HG02571 (cell line): ENCODE measurements at regions not wholly inside any gene's neighbourhood (a gene's known extent, or its start where the extent isn't known, plus 50 kb on each side); places are given as distances from the start of the nearest gene placed in this dataset.

Experiments
- ATAC-seq: cut with Tn5 transposase; IDR thresholded peaks from one replicate; pipeline ENCODE4 v1.9.1; 2021; ENCODE audit warnings: mild to moderate bottlenecking, moderate library complexity; ENCODE audit not compliant: unreplicated experiment

- no peak for ATAC-seq
Observed at GRCh38 chr5:86971034-86971571, 296.6 kb upstream of the RASA1 start.

- no peak for ATAC-seq
Observed at GRCh38 chr5:86974955-86975354, 292.7 kb upstream of the RASA1 start.

DNA sequence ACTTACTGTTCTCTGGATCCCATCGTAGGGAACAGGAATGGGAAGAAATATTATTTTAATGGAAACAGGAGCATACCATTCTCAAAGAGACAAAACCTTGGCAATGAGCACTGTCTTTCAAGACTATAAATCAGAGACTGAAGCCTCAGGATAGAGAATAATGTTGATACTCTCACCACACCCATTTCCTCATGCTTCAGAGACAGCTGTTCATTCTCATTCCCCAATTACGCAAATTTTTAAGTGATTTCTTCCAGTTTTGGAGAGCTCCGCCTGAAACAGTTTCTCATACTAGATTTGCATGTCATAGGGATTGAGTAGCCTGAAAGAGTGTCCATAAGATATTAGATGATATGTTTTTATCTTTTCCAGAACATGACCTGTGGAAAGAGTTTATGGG, 290.5 kb upstream of the RASA1 start:
- ATAC-seq, result no peak

DNA sequence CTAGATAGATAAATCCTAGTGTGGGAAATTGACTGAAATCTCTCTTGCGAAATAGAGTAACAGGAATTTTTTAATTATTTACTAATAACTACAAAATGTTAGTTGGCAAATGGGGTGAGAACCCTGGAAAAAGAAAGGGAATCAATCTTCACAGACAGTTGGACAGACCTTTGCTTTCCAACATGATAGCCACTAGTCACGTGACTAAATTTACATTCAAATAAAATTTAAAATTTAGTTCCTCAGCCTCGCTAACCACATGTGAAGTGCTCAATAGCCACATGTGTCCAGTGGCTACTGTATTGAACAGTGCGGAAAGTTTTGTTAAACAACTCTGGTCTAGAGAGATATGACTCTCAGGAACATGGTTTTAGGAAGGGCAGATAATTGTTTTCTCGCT, 289.9 kb upstream of the RASA1 start:
- no peak for ATAC-seq

- ATAC-seq, result no peak
Observed at GRCh38 chr5:86979811-86980411, 287.8 kb upstream of the RASA1 start.

DNA sequence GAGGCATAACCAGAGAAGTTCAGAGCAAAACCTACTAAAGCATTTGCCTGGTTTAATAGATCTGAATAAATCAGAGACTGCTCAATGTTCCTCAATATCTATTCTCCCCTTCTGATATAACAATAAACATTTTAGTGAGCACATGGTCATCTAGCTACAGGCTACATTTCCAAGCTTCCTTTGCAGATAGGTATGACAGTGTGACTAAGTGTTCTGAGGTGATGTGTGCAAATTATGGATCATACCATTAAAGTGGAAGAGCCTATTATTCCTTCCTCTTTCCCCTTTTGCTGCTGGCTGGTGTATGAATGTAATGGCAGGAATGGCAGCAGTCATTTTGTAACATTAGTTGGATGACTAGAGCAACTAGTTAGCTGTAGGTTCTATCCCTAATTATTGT, 285.8 kb upstream of the RASA1 start:
- no peak for ATAC-seq

DNA sequence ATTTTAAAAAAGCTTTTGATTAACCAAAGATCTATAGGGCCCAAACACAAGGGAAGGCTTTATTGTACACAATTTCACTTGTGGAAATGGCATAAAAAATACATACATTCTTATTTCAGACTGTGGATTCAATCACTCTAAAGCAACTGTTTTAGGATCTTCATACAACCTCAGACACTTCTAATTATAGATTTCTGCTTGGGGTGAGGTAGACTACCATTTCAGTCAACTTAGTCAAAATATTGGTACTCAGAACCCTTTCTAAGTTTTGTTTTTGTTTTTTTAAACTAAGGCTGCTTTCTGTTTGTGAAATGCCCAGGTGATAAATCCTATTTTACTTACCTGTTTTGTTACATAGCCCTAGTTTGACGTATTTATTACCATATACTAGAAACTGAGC, 284.5 kb upstream of the RASA1 start:
- no peak for ATAC-seq

- no peak for ATAC-seq
Observed at GRCh38 chr5:86986837-86987236, 280.8 kb upstream of the RASA1 start.

GRCh38 chr5:86997516-86997915, 270.2 kb upstream of the RASA1 start:
- no peak for ATAC-seq

- ATAC-seq, result no peak
Observed at GRCh38 chr5:86999951-87000350, 267.7 kb upstream of the RASA1 start.

GRCh38 chr5:87002485-87002884, 265.2 kb upstream of the RASA1 start:
- ATAC-seq, result no peak

DNA sequence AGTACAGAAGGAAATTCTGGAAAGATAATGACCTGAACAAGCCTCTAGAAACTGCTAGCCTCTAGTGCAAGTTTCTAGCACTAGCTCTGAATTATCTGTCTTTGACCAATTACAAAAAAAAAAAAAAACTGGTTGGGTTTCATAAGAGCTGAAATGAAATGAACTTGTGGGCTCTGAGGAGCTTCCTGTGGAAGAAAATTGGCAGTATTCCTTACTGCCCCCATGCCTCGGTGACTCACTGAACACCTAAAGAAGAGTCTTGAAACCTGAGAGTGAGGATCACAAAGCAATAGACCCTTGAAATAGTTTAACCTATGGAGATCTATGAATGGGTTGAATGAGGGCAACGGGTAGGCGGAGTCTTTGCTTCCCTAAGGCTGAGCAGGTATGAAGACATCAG, 263.6 kb upstream of the RASA1 start:
- ATAC-seq, result no peak

DNA sequence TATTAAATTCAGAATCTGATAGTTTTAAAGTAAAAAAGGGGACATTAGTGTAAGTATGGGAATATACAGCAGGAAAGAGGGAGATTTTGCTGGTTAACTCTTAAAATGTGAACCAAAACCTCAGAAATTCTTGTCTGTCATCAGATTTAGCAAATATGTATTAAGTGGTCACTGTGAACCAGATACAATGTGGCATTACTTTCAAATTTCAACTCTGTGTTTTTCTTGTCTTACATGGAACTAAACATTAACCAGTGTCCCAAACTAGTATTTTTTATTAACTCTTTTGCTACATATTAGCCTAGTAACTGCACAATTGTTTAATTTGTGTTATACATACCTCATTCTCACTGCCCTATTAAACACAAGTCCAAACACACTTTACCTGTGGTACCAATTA, 259.9 kb upstream of the RASA1 start:
- no peak for ATAC-seq

DNA sequence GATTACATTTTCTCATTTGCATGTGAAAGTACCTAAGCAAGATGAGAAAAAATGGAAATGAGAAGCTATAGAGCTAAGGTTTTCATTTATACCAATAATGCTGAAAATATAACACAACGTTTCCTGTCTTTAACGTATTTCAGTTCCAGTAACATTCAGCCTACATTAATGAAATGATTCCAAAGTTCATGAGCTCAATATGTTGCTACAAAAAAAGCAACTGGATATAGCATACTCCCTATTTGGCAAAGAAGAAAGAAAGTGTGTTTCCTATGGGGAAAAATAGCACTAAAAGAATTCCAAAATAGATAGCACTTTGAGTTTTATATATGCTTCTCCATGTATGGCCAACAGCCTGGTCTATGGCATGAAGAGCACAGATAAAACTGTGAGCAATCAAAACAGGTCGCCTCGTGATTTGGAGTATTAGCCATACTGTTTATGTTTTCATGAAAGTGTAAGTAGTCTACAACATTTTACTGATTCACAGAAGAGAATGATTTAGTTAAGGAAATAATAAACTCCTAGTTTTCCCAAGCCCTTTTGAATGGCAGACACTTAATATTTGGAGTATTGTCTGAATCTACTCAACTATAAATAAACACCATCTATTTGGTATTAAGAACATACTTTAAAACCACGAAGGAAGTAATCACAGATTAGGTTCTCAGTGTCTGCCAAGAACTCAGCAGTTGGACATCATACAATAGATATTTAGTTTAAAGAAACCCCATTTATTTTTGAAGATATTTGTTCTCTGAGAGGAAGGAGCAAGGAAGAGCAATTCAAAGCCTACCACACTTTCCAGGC, 258.7 kb upstream of the RASA1 start:
- ATAC-seq, result no peak

DNA sequence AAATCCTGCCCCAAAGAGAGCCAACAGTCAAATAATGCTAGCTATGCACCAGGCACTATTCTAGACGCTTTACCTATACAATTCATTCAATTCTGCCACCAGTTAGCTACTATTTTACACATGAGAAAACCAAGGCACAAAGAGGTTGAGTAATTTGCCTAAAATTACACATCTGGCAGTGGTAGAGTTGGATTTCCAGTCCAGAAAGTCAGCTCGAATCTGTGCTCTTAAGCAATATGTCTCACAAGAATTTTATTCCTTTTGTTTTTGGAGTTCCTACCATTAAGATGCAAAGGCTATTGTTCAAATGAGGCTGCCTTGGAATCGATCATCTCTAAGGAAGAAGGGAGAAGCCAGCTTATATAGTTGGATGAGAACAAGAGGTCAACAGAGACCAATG, 256.9 kb upstream of the RASA1 start:
- no peak for ATAC-seq

DNA sequence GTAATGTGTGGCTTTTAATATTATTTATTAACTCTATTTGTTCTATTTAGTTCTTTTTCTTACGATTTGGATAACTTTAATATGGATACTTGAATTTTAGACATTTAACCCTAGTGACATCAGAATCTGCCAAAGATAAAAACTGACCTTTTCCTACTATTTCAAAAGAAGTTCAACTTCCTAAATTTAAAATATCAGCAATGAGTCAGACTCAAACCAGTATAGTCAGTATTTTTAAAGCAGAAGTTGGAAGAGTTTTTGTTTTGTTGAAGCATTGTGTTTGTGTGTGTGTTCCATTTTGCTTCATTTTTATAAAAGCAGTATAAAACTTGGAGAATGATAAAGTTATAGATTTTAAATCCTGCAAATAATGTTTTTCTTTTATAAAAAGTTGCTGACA, 251.8 kb upstream of the RASA1 start:
- no peak for ATAC-seq

DNA sequence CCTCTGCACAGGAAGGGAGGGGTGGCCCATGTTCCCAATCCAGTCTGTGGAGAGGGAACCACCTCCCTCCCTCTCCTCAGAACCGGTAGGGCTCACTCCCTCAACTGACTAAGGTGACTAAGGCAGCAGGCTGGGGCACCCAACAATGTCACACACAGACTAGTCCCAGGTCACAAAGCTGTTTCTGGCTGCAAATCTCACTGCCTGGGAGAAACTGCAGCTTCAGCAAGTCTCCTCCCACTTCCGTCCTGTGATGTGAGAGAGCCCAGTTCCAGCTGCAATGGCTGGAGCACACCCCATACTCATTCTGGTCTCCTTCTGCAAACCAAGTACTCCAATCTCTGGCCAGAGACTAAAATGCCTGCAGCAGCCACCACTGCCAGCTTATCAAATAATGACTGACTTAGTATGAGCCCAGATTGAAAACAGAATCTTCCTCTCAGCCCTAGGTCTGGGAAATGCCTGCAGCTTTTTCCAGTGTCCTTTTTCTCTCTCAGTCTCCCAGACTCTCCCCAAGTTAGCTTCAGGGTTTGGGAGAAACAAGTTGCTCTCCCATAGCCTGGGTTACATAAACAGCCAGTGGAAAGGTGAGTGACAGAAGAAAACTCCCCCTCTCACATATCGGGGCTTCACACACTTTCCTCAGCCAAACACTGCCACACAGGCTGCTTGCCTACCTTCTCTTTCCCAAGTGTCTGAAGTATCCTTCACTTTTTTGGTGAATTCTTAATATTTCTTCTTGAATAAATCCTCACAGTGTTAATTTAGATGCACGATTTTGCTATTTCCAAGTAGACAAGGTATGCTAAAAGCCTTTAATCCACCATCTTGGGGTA, 247.4 kb upstream of the RASA1 start:
- ATAC-seq, result peak; percentile 80

- no peak for ATAC-seq
Observed at GRCh38 chr5:87022415-87022814, 245.3 kb upstream of the RASA1 start.

GRCh38 chr5:87027570-87027969, 240.1 kb upstream of the RASA1 start:
- no peak for ATAC-seq

- ATAC-seq, result no peak
Observed at GRCh38 chr5:87029951-87030350, 237.7 kb upstream of the RASA1 start.

DNA sequence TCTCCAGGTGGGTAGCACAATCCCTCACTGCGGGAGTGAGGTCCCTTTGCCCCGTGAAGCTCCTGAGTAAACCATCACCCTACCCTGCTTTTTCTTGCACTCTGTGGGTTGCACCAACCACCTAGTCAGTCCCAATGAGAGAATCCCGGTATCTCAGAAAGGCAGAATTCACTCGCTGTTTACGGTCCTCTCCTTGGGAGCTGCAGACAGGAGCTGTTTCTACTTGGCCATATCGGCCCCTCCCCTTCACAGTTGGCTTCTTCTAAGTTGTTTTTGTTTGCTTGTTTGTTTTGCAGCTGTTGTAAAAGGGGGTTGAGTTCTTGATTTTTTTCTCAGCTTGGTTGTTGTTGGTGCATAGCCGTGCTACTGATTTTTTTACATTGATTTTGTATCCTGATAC, 237.0 kb upstream of the RASA1 start:
- no peak for ATAC-seq

GRCh38 chr5:87034557-87034956, 233.1 kb upstream of the RASA1 start:
- ATAC-seq, result no peak
